ENCODE measurements at regions not wholly inside any gene's neighbourhood (a gene's known extent, or its start where the extent isn't known, plus 50 kb on each side); places are given as distances from the start of the nearest gene placed in this dataset.

DNA sequence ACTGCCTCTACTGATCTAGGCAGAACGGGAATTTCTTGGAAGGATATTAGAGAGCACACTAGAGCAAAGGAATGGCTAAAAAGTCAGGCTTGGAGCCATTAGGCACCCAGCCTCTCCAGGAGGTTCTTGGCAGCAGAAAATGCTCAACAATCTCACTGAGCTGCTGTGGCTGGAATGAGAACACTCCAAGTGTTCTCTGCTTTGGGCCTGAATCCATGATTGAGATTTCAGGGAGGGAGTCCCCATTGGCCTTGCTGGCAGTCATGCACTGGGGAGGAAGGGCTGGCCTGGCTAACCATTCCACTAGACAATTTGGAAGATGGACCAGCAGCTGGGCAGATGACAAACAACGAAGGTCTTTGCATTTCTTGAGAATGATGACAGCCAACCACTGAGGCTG is 362.6 kb downstream of the SHQ1 start:
- no peak for DNase-seq

DNA sequence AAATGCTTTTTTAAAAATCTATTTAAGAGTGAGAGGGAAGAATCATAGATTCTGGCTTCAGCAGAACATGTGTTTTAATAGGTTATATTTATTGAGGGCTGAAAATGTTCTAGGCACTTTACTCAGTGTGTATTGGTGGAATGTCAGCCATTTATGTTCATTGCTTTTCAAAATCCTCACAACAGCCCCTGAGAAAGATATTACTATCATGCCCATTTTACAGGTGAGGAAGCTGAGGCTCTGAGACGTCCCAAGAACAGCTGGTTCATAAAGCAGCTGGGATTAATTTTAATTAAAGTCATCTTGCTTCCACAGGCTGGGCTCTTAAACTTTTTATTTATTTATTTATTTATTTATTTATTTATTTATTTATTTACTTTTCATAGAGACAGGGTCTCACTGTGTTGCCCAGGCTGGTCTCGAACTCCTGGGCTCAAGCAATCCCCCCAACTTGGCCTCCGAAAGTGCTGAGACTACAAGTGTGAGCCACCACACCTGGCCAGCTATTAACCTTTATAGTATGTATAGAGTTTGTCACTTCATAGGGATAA is 364.6 kb downstream of the SHQ1 start:
- no peak for DNase-seq

DNA sequence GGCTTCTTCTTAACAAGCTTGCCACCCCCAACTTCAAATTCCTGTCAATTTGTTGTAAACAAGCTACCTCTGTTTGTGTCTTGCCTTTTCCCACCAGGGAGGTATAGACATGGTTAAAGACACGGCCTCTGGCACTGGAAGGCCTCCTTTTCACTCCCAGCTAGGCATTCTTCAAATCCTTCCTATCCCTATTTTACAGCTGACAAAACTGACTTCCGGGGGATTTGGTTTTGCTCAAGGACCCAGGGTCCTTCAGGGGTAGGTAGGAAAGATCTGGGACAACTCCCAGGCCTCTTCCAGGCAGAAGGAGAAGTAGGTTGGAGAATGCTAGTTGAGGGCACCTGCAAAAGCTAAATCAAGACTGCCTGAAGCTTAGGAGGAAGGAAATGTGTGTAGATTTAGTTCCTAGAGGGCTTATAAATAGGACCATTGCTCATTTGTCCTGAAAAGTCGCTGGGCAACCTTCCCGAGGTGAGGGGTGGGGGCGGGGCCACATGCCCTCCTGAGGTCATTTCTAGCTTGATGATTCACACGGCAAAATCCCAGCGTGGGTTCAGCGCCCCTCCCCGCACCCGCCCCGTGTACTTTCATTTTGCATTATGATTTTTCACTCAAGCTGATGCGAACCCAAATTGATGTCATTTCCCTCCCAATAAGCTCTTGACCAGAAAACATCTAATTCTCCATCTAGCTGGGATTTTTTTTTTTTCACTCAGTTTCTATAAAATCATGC is 365.5 kb downstream of the SHQ1 start:
- peak; percentile 74 for DNase-seq

DNA sequence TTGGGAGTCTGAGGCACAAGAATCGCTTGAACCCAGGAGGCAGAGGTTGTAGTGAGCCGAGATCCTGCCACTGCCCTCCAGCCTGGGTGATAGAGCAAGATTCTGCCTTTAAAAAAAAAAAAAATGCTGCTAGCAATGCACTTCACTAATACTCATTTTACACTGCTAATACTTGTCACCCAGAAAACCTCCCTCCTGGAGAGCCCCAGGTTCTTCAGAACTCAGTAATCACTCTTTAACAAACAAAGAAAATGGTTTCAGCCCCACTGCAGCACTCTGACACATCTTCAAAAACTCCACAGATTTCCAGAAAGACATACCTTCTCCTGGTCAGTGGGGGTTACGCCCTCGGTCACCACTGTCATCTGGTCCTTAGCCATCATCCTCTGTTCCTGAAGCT is 366.7 kb downstream of the SHQ1 start:
- DNase-seq, result no peak

DNA sequence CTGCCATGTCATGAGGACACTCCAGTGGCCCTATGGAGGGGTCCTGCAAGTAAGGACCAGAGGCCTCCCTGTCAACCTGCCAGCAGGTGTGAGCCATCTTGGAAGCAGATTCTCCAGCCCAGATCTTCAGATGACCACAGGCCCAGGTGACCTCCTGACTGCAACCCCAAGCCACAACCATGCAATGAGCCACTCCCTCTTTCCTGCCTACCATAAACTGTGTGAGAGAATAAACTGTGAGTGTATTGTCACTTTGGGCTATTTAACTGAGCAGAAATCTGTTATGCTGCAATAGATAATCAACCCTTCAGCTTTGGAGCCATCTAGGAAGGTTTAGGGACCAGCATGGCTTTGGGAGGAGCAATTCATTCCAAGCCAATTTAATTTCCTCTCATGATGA is 367.9 kb downstream of the SHQ1 start:
- DNase-seq, result no peak

DNA sequence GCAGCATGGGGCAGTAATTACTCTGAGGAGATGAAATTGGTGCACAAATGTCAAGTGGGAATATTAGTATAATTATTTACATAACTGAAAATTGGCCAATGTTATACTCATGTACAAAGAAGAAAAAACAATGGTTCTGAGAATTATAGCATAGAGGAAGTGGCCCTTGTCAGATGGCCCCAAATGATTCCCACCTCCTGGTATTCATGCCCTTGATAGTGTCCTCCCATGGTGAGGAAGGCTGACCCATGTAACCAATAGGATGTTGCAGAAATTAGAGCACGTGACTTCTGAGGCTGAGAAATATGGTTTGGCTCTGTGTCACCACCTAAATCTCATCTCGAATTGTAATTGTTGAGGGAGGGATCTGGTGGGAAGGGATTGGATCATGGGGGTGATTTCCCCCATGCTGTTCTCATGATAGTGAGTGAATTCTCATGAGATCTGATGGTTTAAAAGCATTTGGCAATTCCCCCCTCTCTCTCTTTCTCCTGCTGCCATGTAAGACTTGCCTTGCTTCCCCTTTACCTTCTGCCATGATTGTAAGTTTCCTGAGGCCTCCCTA is 368.5 kb downstream of the SHQ1 start:
- no peak for DNase-seq

DNA sequence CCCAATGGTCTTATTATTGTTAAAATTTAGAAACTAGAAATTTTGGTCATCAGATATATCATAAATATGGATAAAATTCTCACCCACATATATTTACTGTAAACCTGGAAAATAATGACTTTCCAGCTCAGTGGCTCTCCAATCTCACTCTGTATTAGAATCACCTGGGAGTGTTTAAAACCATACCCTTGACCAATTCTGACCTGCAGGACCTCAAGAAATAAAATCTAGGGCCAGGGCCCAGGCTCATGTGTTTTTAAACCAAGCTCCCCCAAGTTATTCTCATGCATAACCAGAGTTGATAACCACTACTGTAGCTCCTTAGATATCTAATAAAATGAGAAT is 372.1 kb downstream of the SHQ1 start:
- no peak for DNase-seq

DNA sequence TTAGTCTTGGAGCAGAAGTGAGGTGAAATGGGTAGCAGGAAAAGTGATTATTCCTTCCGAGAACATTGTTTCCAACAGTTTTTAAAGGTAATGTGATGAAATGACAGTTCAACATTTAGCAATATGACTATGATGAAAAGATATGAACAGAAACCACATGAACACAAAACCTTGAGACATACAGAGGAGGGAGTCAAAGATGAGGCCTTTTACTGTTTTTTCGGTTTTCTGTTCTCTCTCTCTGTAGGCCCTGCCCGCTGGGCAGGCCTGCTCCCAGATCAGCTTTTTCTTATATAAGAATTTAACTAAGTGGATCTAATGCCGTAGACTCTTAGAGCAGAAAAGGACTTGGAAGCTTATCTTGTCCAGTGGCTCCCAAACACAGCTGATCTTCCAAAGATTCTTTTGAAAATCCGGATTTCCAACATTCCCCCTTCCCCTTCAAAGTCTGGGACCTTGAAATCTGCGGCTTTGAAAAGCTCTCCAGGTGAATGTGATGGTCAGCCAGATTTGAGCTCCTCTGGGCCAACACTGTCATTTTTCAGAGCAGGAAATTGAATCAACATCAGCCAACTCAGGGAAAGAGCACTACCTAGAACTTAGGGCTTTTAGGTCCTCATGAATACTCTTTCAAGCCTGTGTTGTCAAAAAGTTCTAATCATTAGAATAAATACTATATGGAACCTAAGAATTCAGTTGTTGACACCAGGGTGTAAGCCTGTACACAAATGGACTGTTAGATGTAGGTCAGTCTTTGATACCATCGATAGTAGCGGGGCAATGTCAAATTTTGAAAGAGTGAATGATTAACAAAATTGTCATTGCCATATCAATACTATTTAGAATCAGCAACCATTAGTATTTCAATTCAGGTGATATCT is 372.7 kb downstream of the SHQ1 start:
- DNase-seq, result no peak

DNA sequence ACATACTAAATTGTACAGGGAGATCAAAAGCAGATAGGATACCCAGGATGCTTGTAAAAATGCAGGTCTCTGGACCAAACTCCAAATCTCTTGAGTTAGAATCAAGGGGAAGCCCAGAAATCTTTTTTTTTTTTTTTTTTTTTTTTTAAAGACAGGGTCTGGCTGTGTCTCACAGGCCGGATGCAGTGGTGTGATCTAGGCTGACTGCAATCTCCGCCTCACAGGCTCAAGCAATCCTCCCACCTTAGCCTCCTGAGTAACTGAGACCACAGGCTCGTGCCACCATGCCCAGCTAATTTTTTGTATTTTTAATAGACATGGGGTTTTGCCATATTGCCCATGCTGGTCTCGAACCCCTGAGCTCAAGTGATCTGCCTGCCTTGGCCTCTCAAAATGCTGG is 373.5 kb downstream of the SHQ1 start:
- DNase-seq, result no peak

DNA sequence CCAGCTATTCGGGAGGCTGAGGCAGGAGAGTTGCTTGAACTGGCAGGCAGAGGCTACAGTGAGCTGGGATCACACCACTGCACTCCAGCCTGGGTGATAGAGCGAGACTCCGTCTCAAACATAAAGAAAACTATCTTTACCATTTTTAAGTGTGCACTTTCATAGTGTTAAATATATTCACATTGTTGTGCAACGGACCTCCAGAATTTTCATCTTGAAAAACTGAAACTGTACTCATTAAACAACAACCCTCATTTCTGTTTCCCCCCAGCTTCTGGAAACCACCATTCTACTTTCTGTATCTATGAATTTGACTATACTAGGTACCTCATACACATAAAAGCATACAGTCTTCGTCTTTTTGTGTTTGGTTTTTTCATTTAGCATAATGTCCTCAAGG is 375.1 kb downstream of the SHQ1 start:
- no peak for DNase-seq

DNA sequence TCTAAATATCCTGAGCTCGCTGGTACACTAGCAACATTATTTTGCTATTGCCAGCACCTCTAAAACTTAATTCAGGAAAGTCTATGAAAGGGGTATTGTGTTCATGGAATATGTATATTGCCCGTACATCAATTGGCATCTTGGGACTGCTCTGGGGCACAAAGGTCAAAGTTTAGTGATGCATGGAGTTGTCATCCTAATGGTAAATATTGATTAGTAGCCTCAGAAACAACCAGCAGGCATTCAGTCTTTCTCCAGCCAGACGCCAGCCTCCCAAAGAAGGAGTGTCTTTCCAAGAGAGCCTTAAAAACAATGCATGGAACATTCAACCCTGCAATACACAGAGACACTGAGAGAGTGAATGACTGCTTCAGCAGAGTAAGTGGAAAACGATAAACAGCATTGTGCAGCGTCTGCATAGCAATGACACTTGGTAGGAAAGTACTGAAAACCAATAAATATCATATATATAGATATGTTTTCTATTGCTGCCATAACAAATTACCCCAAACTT is 377.3 kb downstream of the SHQ1 start:
- no peak for DNase-seq

DNA sequence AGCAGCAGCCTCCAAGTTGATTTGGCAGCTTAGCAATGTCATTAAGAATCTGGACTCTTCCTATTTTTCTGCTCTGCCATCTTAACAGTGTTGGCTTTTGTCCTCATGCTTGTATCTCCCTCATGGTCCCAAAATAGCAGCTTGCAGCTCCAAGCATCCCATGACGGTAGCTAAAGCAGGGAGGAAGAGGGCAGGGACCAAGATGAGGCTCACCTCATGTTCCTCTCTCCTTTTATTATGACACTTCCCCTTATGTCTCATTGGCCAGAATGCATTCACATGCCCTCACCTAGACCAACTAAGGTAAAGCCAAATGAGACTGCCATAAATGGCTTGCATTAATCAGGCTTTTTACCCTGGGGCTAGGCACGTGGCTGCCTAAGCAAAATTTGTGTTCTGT is 382.4 kb downstream of the SHQ1 start:
- no peak for DNase-seq

DNA sequence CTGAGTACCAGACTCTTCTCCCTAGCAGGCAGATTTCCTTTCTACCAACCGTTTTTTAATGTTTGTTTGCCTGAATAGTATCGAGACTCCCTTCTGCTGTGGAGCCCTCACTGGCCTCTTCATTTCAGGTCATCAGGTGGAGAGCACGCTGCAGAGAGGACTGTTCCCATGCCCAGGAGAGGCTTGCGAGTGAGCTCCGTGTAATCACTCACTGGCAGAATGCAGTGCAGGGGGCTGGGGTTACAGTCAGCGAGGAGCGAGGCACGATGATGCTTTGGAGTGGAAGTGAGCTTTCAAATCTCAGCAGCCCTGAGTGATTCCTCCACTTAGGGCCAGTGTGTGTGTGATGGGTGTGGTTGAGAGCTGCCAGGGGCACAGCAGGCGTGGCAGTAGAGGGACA is 385.2 kb downstream of the SHQ1 start:
- DNase-seq, result no peak

DNA sequence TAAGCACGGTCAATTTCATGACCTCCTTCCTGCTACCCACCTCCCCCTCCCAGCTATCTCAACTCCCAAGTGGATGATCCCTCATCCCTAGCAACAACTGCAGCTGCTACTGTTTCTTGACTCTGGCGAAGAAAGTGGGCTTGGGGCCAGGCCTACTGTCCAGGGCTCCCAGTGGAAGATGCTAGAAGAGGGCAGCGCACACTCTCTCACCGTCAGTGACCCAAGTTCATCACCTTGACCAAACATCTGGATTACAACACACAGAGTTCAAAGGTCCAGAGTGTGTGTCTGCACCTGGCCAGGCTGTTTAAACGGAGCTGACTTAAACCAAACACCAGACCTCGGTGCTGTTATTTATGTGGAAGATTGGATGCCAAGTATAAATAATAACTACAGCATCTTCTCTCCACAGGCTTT is 385.6 kb downstream of the SHQ1 start:
- DNase-seq, result no peak

DNA sequence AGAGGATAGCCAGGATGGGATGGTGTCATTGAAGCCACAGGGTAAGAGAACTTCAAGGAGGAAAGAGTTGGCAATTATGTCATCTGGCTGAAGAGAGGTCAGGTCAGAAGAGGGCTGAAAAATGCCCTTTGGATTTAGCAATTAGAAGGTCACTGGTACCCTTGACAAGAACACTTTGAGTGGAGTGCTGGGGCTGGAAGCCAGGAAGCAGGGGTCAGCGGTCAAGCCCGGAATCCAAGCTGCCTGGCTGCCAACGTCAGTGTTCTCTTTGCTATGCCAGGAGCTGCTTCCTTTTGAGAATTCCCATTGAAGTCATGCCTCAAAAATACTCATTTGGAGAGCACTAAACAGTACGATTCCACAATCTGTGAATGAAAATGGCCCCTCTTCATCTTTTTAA is 386.5 kb downstream of the SHQ1 start:
- no peak for DNase-seq

DNA sequence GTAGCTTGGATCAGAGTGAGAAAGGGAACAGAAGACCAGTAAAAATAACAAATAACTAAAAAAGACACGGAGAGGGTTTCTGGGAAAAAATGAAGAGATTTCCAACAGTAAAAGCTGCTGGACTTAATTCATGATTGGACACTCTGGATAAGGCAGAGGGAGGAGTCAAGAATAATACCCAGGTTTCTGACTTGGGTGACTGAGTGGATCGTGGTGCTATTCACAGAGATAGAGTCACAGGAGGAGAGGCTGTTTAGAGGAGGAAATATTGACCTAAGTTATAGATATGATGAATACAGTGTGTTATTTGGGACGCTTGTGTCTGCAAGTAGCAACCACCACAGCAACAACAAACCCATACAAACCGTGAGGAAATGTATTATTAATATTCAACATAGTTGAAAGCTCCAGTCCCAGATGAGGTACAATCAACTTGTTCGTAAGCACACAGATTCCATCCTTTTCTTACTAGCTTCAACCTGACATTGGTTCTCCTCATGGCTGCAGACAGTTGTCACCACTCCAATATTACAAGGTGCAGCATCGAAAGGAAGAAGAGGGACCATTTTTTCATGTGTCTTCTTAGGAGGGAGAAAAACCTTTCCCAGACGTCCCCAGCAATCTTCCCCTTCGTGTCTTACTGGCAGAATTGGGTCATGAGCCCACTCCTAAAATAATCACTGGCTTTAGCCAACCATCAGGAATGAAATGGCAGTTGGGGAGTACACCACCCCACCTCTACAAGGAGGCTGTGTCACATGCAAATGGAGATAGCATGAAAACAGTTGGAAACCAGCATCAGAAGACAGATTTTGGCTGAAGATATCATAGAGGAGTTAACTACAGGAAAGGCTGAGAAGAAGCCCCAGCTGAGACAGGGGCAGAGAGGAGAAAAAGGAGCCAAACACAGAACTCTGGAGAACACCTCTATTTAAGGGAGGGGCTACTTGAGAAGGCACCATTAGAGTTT is 387.8 kb downstream of the SHQ1 start:
- DNase-seq, result no peak

DNA sequence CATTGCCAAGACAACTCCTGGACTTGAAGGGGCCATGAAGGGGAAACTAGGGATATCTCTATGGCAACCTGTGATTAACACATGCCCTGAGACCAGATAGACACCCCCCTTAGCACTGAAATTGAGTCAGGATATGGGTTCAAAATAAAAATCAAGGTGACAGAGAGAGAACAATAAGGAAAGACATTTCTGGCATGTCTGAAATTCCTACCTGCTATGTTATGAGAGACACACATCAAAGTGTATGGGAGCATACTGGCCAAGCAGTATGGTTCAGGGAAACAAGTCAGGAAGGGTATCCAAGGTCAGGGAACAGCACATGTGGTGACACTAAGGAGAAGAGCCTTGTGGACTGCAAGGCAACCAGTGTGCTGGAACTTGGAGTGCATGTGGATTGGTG is 388.7 kb downstream of the SHQ1 start:
- DNase-seq, result no peak

DNA sequence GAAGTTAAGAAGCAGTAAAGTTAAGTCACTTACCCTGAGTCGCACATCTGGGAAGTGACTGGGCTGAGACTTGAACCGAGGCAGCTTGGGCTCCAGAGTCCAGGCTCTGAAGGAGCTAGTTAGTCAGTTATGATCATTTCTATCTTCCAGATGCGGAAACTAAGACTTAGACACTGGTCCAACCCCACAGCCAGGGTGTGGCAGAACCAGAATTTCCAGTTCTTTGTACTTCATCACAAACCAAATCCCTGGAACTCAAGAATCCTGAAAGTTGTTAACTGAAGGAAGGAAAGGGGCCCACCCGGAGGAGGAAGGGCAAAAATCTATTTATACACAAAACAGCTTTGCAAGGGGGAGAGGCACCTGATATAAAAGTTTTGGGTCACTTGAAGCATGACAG is 389.9 kb downstream of the SHQ1 start:
- DNase-seq, result no peak

DNA sequence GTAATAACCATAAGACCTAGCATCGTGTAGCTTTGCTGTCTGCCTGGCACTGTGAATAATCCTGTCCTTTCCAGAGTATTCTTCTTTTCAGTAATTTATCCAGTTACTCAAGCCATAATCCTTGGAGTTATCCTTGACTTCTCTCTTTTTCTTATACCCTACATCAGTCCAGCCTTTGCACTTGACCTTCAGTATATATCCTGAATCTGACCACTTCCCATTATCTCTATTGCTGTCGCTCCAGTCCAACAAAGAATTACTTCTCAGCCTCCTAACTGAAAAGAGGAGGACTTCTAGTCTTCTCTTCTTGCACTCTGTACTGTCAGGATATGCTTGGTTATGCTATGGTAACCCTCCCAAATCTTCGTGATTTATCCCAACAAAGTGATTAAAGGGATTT is 393.8 kb downstream of the SHQ1 start:
- no peak for DNase-seq

DNA sequence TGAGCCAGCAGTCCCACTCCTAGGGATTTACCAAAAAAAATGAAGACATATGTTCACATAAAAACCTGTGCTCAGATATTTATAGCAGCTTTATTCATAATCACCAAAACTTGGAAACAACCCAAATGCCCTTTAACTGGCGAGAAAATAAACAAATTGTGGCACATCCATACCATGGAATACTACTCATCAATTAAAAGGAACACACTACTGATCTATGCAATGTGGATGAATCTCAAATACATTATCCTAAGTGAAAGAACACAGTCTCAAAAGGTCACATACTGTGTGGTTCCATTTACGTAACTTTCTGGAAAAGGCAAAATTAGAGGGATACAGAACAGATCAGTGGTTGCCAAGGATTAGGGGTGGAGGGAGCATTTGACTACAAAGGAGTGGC is 394.5 kb downstream of the SHQ1 start:
- DNase-seq, result no peak

DNA sequence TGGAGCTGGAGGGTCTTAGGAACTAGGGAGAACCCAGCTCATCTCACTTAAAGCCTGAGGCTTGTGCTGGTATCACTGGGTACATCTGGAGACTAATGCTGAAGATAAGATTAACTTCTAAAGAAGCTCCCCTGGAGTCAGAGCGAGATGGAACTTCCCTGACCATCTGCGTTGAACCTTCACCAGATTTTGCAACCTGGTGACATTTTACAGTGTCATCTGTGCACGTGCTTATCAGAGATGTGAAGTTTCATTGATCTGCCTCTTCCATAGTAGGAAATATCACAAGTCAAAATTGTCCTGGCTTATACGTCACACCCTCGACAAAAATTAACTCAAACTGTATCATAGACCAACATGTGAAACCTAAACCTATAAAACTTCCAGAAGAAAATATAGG is 395.5 kb downstream of the SHQ1 start:
- DNase-seq, result no peak

DNA sequence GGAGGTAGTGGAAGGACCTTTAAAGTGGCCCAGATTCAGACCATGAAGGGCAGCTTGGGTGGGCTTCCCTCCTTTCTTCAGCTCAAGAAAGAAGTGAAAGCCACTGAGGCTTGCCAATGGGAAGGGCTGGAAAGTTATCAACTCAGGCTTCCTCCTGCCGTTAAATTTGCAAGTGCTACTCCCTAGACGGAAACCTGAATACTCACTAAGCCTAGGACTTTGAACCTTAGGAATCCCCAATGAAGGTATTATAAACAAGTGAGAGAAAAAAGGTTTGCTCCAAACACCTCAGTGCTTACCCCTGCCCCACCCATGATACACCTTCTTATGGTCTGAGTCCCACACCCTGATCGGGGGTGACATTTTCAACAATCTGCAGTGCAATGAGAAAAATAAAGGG is 396.4 kb downstream of the SHQ1 start:
- no peak for DNase-seq

DNA sequence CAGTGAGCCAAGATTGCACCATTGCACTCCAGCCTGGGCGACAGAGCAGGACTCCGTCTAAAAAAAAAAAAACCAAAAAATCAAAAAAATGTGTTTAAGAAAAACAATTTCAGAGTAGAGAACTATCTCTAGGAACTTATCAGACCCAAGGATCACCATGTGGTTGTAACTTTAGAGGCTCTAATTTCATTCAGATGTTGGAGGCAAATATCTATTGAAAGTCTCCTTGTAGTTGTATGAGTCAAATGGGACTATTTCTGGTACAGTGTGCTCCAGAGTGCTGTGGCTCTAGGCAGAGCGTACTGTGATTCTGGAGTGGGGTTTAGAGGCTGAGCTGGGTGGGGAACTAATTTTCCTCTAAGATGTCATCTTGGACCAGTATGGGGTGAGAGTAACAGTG is 398.7 kb downstream of the SHQ1 start:
- no peak for DNase-seq
